ENCODE measurements at regions not wholly inside any gene's neighbourhood (a gene's known extent, or its start where the extent isn't known, plus 50 kb on each side); places are given as distances from the start of the nearest gene placed in this dataset.

DNA sequence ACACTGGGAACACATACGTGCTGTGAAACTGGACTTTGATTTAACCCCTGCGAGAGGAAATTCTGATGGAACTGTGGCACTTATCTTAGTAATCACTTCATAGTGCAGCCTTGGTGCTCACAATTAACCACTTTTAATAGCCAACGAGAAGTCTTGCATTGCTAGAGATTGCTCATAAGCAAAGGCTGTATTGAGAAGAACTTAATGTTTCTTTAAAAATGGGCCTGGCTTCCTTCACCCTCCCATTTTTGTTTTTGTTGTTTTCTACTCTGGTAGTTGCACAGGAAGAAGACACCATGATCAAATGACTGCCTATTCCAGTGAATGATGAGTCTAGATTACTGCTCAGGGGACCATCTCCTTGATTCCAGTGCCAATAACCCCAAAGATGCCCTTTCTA lies 52.5 kb upstream of the NKAP start:
- intact Hi-C loops (cut with DNase I, micrococcal nuclease), result no loop called here
- POLR2A ChIA-PET, result no interaction called here
- Mint-ChIP-seq H3K4me1 (peaks cover 11% of the 10 kb centered on the region), H3K4me3 (no peak overlapping the region), H3K9me3 (ENCODE audit: low read depth) (no peaks in the 10 kb centered on the region), H3K36me3 (ENCODE audit: low read depth) (no peaks in the 10 kb centered on the region), H3K27me3 (peaks cover 49% of the 10 kb centered on the region), H3K27ac (no peak overlapping the region)
- ATAC-seq (no peak), DNase-seq (no peak)
- CTCF ChIA-PET, result no interaction called here
